ENCODE measurements at regions not wholly inside any gene's neighbourhood (a gene's known extent, or its start where the extent isn't known, plus 50 kb on each side); places are given as distances from the start of the nearest gene placed in this dataset.
"Not testable (repeated sequence)": the region's sequence is repeated elsewhere in the genome, so short reads cannot be mapped to it uniquely, and the experiment has no call there.

DNA sequence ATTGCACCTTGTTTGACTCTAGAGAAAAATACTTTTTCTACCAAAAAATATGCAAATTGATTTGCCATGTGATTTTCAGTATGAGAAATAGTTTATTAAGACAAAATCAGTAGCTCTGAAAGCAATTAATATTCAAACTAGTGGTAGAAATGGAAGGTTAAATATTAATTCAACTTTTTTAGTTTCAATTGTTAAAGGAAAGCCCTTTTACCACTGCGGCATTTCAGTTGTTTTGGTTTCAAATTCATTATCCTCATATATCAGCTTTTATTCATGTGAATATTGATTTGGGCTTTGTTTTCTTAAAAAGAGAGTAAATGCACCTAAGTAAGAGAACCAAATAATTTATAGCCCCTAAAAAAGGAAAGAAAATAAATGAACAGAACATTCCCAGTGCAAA, 660.6 kb upstream of the CHD1 start:
- no peak for DNase-seq (ENCODE audit: low read depth)

DNA sequence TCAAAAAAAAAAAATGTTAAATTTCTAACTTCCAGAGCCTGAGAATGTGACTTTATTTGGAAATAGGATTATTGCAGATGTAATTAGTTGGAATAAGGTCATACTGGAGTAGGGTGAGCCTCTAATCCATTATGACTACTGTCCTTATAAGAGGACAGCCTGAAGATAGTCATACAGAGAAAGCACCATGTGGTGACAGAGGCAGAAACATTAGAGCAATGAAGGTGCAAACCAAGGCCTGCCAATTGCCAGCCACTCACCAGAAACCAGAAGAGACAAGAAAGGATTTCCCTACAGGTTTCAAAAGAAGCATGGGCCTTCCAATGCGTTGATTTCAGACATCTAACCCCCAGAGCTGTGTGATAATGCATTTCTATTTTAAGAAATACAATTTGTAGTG, 659.2 kb upstream of the CHD1 start:
- no peak for DNase-seq (ENCODE audit: low read depth)

- DNase-seq (ENCODE audit: low read depth): no peak
Measured at GRCh38 chr5:99586878-99587277, 658.1 kb upstream of the CHD1 start.

DNA sequence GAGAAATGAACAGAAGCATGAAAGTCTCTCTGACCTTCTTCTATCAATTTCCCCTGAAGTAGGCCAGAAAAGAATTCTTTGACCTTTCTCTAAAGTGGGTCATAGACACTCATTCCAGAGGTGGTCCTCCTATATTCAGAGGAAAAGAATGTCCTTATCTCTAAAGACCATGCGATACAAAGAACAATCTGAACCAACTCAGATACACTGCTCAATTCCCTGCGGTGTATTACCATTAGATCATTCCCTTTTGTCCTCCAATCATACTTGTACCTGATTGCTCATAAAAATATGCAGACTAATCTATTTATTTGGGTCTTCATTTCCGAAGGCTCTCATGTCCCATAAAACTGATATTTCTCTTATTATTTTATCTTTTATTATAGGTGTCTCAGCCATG, 652.4 kb upstream of the CHD1 start:
- DNase-seq (ENCODE audit: low read depth): not testable (repeated sequence)

DNA sequence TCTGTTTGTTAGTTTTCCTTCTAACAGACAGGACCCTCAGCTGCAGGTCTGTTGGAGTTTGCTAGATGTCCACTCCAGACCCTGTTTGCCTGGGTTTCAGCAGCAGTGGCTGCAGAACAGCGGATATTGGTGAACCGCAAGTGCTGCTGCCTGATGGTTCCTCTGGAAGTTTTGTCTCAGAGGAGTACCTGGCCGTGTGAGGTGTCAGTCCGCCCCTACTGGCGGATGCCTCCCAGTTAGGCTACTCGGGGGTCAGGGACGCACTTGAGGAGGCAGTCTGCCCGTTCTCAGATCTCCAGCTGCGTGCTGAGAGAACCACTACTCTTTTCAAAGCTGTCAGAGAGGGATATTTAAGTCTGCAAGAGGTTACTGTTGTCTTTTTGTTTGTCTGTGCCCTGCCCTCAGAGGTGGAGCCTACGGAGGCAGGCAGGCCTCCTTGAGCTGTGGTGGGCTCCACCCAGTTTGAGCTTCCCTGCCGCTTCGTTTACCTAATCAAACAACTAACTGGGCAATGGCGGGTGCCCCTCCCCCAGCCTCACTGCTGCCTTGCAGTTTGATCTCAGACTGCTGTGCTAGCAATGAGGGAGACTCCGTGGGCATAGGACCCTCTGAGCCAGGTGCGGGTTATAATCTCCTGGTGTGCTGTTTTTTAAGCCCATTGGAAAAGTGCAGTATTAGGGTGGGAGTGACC, 634.3 kb upstream of the CHD1 start:
- DNase-seq (ENCODE audit: low read depth): not testable (repeated sequence)

- DNase-seq (ENCODE audit: low read depth): no peak
Measured at GRCh38 chr5:99553211-99553810, 624.5 kb upstream of the CHD1 start.

GRCh38 chr5:99544356-99544755, 615.5 kb upstream of the CHD1 start:
- no peak for DNase-seq (ENCODE audit: low read depth)

GRCh38 chr5:99543841-99544240, 615.0 kb upstream of the CHD1 start:
- DNase-seq (ENCODE audit: low read depth): no peak

GRCh38 chr5:99534241-99534640, 605.4 kb upstream of the CHD1 start:
- not testable (repeated sequence) for DNase-seq (ENCODE audit: low read depth)

DNA sequence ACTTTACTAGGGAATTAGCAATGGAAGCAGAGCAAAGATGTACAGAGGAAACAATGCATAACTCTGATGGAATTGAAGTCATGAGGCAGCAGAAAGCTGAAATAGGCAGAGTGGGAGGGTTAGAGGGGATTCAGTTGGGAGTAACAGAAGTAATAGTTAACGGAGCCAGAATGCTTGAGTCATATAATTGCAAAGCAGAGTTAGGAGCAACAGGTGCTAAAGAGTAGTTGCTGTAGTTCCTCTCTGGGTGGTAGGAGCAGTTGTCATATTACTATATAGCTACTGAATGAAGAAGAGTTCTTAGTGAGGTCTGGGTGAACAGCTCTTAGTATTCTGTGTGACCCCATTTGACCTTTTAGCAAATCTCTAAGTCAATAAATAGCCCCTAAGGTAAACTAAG, 592.9 kb upstream of the CHD1 start:
- not testable (repeated sequence) for DNase-seq (ENCODE audit: low read depth)

GRCh38 chr5:99515864-99516490, 587.2 kb upstream of the CHD1 start:
- not testable (repeated sequence) for DNase-seq (ENCODE audit: low read depth)

- not testable (repeated sequence) for DNase-seq (ENCODE audit: low read depth)
Measured at GRCh38 chr5:99510237-99510866, 581.5 kb upstream of the CHD1 start.

- not testable (repeated sequence) for DNase-seq (ENCODE audit: low read depth)
Measured at GRCh38 chr5:99509064-99509463, 580.3 kb upstream of the CHD1 start.

DNA sequence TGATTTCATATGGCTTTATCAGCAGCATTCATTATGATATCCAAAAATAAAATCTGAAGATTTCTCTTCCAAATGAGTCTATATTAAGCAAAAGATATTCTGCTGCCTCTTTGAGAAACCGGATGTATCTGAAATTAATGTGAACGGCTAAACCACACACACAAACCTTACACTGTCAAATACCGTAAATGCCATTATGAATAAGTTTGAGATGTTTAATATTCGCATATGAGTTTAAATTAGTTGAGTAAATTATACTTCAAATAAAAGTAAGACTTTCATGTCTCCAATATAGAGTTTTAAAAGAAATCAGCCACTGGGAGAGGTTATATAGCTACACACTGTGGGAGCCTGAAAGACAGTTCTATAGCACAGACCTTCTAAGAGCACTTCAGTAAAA, 566.6 kb upstream of the CHD1 start:
- DNase-seq (ENCODE audit: low read depth): not testable (repeated sequence)

- not testable (repeated sequence) for DNase-seq (ENCODE audit: low read depth)
Measured at GRCh38 chr5:99478450-99478849, 549.6 kb upstream of the CHD1 start.

- not testable (repeated sequence) for DNase-seq (ENCODE audit: low read depth)
Measured at GRCh38 chr5:99473328-99473727, 544.5 kb upstream of the CHD1 start.

DNA sequence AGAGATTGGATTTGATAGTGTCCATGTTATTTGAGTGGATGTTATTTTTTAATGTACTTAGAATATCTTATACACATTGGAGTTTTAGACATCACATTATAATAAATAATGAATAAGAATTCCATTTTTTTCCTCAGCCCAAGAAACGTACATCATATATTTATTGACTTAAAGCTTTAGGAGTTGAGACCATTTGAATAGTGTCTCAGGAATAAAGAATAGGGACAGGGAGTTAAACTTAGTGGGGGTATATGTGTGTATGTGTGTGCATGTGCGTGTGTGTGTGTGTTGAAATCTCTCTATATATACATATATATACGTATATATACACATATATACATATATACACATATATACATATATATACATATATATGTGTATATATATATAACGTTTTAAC, 542.9 kb upstream of the CHD1 start:
- DNase-seq (ENCODE audit: low read depth): not testable (repeated sequence)

DNA sequence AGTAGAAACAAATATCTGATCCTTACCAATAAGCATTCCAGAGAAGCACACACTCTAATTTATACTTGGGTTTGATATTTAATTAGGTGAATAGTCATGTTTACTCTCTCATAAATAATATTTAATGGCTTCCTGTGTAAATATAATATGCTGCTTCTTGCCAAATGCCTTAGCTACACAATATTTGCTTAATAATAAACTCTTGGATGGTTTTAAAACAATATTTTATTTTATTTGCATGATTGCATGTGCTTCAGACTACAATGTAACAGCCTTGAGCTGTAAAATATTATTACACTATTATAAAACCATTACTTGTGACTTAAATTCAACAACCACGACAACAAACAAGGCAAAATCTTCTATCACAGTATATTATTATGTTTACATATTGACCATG, 542.4 kb upstream of the CHD1 start:
- DNase-seq (ENCODE audit: low read depth): not testable (repeated sequence)

- DNase-seq (ENCODE audit: low read depth): not testable (repeated sequence)
Measured at GRCh38 chr5:99470636-99471035, 541.8 kb upstream of the CHD1 start.

GRCh38 chr5:99460701-99461100, 531.9 kb upstream of the CHD1 start:
- no peak for DNase-seq (ENCODE audit: low read depth)

DNA sequence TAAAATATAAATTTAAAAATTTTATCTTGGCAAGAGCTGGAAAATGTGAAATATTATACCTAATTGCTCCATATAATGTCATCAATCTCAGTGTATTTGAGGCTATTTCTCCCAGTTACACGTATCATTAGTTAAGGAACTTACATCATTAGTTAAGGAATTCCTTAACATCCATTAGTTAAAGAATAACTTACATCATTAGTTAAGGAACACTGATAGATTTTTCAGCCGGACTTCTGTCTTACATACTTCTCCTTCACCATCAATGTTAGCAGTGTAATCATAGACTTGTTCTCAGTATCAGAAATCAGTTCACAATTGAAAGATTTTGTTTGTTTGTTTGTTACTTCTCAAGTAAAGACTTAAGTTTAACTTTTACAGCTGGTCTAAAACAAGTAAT, 524.4 kb upstream of the CHD1 start:
- no peak for DNase-seq (ENCODE audit: low read depth)

DNA sequence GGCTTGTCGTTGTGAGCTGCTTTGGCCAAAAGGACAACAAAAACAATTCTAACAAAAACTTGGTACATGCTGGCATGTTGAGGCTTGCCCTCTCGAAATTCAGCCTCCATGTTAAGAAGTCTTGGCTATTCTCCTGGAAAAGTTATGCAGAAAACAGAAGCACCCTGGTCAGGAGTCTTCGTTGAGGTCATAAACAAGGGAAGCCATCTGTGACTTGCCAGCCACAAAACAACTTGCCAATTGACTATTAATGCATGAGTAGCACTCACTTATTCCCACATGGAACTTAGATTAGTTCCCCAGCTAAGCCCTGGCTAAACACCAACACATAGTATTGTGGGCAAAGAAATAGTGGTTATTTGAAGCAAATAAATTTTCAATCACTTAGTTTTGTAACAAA, 521.0 kb upstream of the CHD1 start:
- DNase-seq (ENCODE audit: low read depth): no peak

- DNase-seq (ENCODE audit: low read depth): no peak
Measured at GRCh38 chr5:99445805-99446204, 517.0 kb upstream of the CHD1 start.
